ENCODE measurements at regions not wholly inside any gene's neighbourhood (a gene's known extent, or its start where the extent isn't known, plus 50 kb on each side); places are given as distances from the start of the nearest gene placed in this dataset.

DNA sequence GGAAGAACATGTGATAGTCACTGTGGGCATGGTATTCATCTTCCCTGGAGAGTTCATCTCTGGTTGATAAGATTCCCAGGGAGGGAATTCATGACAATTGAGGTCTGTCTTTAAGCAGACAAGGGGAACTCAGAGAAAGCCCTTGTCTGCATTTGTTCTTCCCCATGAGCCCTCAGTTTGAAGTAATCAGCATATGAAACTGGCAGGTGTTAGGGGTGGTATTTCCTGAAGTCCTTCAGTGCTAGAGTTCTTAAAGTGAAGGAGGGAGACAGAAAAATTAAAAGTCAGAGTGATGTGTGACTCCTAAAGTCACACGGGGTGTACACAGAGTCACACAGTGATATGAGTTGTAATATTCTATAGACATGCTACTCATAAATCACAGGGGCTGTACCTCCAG, 60.6 kb upstream of the SYK start:
- no peaks in the 10 kb centered on the region for H3K27me3 Mint-ChIP-seq
- ChIA-PET CTCF (no interaction called here), POLR2A (no interaction called here)
- H3K4me1 Mint-ChIP-seq, result peaks cover 13% of the 10 kb centered on the region
- DNase-seq (no peak), ATAC-seq (ENCODE audit: low read depth) (no peak)
- Histone ChIP-seq H3K79me2 (ENCODE audit: control insufficient read depth, insufficient read depth, low read length) (no peaks in the 10 kb centered on the region), H2AFZ (ENCODE audit: insufficient read depth, low read depth, low read length, poor library complexity, severe bottlenecking) (no peak overlapping the region), H3K27me3 (replicated peaks in 1 of 4; ENCODE audit: control extremely low read depth in 1 of 4, control insufficient read depth in 3 of 4, insufficient read depth in 4 of 4, low read length in 3 of 4) (no peaks in the 10 kb centered on the region), H3K4me3 (ENCODE audit: control extremely low read depth in 1 of 5, extremely low read depth in 1 of 5, insufficient read depth in 1 of 5, low read depth in 2 of 5, low read length in 4 of 5) (no peak overlapping the region), H3K9me3 (ENCODE audit: control extremely low read depth in 1 of 3, control insufficient read depth in 2 of 3, insufficient read depth in 1 of 3, low read length in 2 of 3) (peaks cover 3 to 20% (median 12%) of the 10 kb centered on the region in 3 donors), H4K20me1 (ENCODE audit: control insufficient read depth, insufficient read depth, low read length, poor library complexity, severe bottlenecking) (no peaks in the 10 kb centered on the region), H3K4me1 (ENCODE audit: control insufficient read depth in 2 of 2, insufficient read depth in 2 of 2, low read length in 2 of 2) (no peaks in the 10 kb centered on the region), H3K4me2 (replicated peaks; ENCODE audit: low read depth, low read length, poor library complexity, severe bottlenecking) (no peak overlapping the region), H3K9ac (ENCODE audit: low read length) (no peak overlapping the region), H3K36me3 (replicated peaks in 1 of 2; ENCODE audit: control extremely low read depth in 1 of 2, control insufficient read depth in 1 of 2, extremely low read depth in 1 of 2, insufficient read depth in 2 of 2, low read length in 1 of 2) (no peaks in the 10 kb centered on the region), H3K27ac (ENCODE audit: low read length in 2 of 2) (no peak overlapping the region)
- intact Hi-C loops (cut with micrococcal nuclease), result no loop called here
- TF ChIP-seq EZH2 (IDR thresholded peaks at IDR 0.05; ENCODE audit: borderline replicate concordance, insufficient read depth, low read depth, low read length, poor library complexity, severe bottlenecking), result no peak
- TF ChIP-seq, protein P1, sequence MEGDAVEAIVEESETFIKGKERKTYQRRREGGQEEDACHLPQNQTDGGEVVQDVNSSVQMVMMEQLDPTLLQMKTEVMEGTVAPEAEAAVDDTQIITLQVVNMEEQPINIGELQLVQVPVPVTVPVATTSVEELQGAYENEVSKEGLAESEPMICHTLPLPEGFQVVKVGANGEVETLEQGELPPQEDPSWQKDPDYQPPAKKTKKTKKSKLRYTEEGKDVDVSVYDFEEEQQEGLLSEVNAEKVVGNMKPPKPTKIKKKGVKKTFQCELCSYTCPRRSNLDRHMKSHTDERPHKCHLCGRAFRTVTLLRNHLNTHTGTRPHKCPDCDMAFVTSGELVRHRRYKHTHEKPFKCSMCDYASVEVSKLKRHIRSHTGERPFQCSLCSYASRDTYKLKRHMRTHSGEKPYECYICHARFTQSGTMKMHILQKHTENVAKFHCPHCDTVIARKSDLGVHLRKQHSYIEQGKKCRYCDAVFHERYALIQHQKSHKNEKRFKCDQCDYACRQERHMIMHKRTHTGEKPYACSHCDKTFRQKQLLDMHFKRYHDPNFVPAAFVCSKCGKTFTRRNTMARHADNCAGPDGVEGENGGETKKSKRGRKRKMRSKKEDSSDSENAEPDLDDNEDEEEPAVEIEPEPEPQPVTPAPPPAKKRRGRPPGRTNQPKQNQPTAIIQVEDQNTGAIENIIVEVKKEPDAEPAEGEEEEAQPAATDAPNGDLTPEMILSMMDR (IDR thresholded peaks at IDR 0.05), result no peak
- H3K4me3 Mint-ChIP-seq, result no peak overlapping the region
- no CpG with 5 or more reads among the region's 1 CpG for WGBS (ENCODE audit: insufficient coverage)
- H3K27ac Mint-ChIP-seq, result no peak overlapping the region
- peaks cover 12% of the 10 kb centered on the region for H3K9me3 Mint-ChIP-seq (ENCODE audit: insufficient read depth)

DNA sequence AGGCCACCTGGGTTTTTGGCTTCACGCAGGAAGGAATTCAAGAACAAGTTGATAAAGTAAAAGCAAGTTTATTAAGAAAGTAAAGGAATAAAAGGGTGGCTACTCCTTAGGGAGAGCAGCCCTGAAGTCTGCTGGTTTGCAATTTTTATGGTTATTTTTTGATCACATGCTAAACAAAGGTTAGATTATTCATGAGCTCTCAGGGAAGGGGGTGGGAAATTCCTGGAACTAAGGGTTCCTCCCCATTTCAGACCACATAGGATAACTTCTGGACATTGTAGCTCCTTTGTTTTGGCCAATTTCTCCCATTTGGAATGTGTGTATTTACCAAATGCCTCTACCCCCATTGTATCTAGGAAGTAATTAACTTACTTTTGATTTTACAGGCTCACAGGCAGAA, 63.9 kb upstream of the SYK start:
- Histone ChIP-seq H3K9ac (ENCODE audit: low read length) (no peak overlapping the region), H2AFZ (ENCODE audit: insufficient read depth, low read depth, low read length, poor library complexity, severe bottlenecking) (no peak overlapping the region), H3K27me3 (replicated peaks in 1 of 4; ENCODE audit: control extremely low read depth in 1 of 4, control insufficient read depth in 3 of 4, insufficient read depth in 4 of 4, low read length in 3 of 4) (no peaks in the 10 kb centered on the region), H3K27ac (ENCODE audit: low read length in 2 of 2) (no peak overlapping the region), H3K4me1 (ENCODE audit: control insufficient read depth in 2 of 2, insufficient read depth in 2 of 2, low read length in 2 of 2) (no peaks in the 10 kb centered on the region), H3K36me3 (replicated peaks in 1 of 2; ENCODE audit: control extremely low read depth in 1 of 2, control insufficient read depth in 1 of 2, extremely low read depth in 1 of 2, insufficient read depth in 2 of 2, low read length in 1 of 2) (no peaks in the 10 kb centered on the region), H3K9me3 (ENCODE audit: control extremely low read depth in 1 of 3, control insufficient read depth in 2 of 3, insufficient read depth in 1 of 3, low read length in 2 of 3) (peaks cover 3 to 20% (median 12%) of the 10 kb centered on the region in 3 donors), H3K4me2 (replicated peaks; ENCODE audit: low read depth, low read length, poor library complexity, severe bottlenecking) (no peak overlapping the region), H4K20me1 (ENCODE audit: control insufficient read depth, insufficient read depth, low read length, poor library complexity, severe bottlenecking) (no peaks in the 10 kb centered on the region), H3K4me3 (ENCODE audit: control extremely low read depth in 1 of 5, extremely low read depth in 1 of 5, insufficient read depth in 1 of 5, low read depth in 2 of 5, low read length in 4 of 5) (no peak overlapping the region), H3K79me2 (ENCODE audit: control insufficient read depth, insufficient read depth, low read length) (no peaks in the 10 kb centered on the region)
- Mint-ChIP-seq H3K4me1 (peaks cover 6% of the 10 kb centered on the region), H3K27me3 (no peaks in the 10 kb centered on the region), H3K4me3 (no peak overlapping the region), H3K9me3 (ENCODE audit: insufficient read depth) (peaks cover 12% of the 10 kb centered on the region), H3K27ac (no peak overlapping the region)
- ATAC-seq (ENCODE audit: low read depth) (no peak), DNase-seq (no peak)
- TF ChIP-seq EZH2 (IDR thresholded peaks at IDR 0.05; ENCODE audit: borderline replicate concordance, insufficient read depth, low read depth, low read length, poor library complexity, severe bottlenecking), result no peak
- TF ChIP-seq, protein P1 (IDR thresholded peaks at IDR 0.05), result no peak
- WGBS (ENCODE audit: insufficient coverage), result 88% methylated on average over 1 of the region's 1 CpG
- CTCF ChIA-PET, result no interaction called here
- POLR2A ChIA-PET, result no interaction called here
- intact Hi-C loops (cut with micrococcal nuclease), result no loop called here

All from B cell (primary cell).